HUES64 (cell line): ENCODE measurements at regions not wholly inside any gene's neighbourhood (a gene's known extent, or its start where the extent isn't known, plus 50 kb on each side); places are given as distances from the start of the nearest gene placed in this dataset.

Experiments used
- H3K27ac ChIP-seq: 2 replicates; pipeline ENCODE4 v1.7.0; 2013; ENCODE audit warnings: low read depth, low read length, inconsistent platforms
- H3K27me3 ChIP-seq: 2 replicates; pipeline ENCODE4 v1.6.1; 2013; ENCODE audit warnings: mild to moderate bottlenecking, low read length; ENCODE audit not compliant: insufficient read depth
- H3K36me3 ChIP-seq: 2 replicates; pipeline ENCODE4 v1.6.1; 2013; ENCODE audit warnings: mild to moderate bottlenecking, low read length; ENCODE audit not compliant: insufficient read depth
- H3K4me1 ChIP-seq: 2 replicates; pipeline ENCODE4 v1.6.1; 2013; ENCODE audit warnings: mild to moderate bottlenecking, low read length, moderate library complexity; ENCODE audit not compliant: insufficient read depth
- H3K4me3 ChIP-seq: 2 replicates; pipeline ENCODE4 v1.5.1; 2013; ENCODE audit warnings: mild to moderate bottlenecking, low read length, moderate library complexity
- H3K9ac ChIP-seq: 2 replicates; pipeline ENCODE4 v1.6.1; 2013; ENCODE audit warnings: mild to moderate bottlenecking, low read depth, low read length
- H3K9me3 ChIP-seq: 2 replicates; pipeline ENCODE4 v1.6.1; 2013; ENCODE audit warnings: low read depth, low read length; ENCODE audit not compliant: insufficient read depth
- WGBS: fragments of 150-250, 120-280 bp; methylation state at CpG from one replicate; pipeline ENCODE4 v1.1.7; 2013; ENCODE audit warnings: missing lambda C conversion rate; 5-methylcytosine and 5-hydroxymethylcytosine counted together

DNA sequence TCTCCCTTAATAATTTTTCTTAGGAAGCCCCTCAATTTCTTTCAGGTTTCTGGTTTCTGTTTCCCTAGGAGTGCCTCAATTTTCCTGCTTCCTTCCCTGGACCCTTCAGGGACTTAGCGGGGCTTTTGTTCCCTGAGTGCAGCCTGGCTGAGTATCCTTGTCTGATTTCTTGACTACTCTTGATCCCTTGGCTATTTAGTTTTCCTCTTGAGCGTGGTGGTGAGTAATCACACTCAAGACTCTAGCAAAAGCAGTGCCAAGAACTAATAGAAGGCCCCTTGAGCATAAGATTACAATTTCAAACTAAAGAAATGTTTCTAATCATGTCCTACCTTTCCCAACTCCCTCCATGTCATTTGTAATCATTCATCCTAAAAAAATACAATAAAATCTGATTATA is 94.3 kb upstream of the C3orf80 start:
- Histone ChIP-seq H3K4me3 (no peak overlapping the region), H3K9me3 (no peaks in the 10 kb centered on the region), H3K4me1 (no peaks in the 10 kb centered on the region), H3K27me3 (no peaks in the 10 kb centered on the region), H3K9ac (no peak overlapping the region), H3K27ac (no peak overlapping the region), H3K36me3 (no peaks in the 10 kb centered on the region)
- 85% methylated on average over 2 of the region's 2 CpGs for WGBS

DNA sequence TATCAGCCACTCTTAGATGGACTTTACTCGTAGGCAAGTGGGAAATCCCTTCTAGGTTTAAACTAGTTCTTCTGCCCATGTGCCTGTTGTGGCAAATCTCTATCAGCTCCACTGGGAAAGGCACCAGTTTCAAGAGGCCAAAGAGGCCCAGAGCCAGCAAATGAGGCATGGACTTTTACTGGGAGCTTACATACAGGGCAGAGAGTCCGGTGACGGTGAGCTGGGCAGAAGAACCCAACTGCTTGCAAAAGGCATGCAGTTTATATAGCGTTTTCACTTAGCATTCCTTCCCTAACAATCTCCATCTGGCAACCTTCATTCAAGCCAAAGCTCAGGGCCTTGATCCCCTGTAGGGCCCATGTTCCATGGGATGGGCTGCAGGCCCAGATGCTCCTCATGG is 93.0 kb upstream of the C3orf80 start:
- no peaks in the 10 kb centered on the region for H3K9me3 ChIP-seq
- H3K4me3 ChIP-seq = no peak overlapping the region
- H3K9ac ChIP-seq = no peak overlapping the region
- H3K27ac ChIP-seq = no peak overlapping the region
- no peaks in the 10 kb centered on the region for H3K27me3 ChIP-seq
- no peaks in the 10 kb centered on the region for H3K36me3 ChIP-seq
- H3K4me1 ChIP-seq = no peaks in the 10 kb centered on the region
- WGBS = 94% methylated on average over 4 of the region's 4 CpGs

DNA sequence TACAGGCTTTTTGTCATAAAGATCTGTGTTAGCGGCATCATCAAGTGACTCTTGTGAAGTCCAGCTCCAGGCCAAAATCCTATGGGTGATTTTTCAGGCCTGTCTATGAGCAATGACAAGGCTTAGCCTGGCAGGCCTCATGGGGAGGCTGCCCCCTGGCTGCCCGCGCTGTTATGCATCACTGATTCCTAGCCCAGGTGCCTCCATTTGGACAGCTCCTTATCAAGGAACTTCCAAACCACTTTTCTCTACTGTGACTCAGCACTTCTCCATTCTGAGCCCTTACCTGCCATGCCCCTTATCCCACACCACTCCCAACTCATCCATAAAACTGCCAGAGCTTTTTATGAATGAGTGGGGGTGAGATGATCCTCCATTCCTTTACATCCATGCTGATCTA is 91.5 kb upstream of the C3orf80 start:
- Histone ChIP-seq H3K9me3 (no peaks in the 10 kb centered on the region), H3K27me3 (no peaks in the 10 kb centered on the region), H3K36me3 (no peaks in the 10 kb centered on the region), H3K27ac (no peak overlapping the region), H3K4me1 (no peaks in the 10 kb centered on the region), H3K4me3 (no peak overlapping the region), H3K9ac (no peak overlapping the region)
- 91% methylated on average over 3 of the region's 3 CpGs for WGBS

DNA sequence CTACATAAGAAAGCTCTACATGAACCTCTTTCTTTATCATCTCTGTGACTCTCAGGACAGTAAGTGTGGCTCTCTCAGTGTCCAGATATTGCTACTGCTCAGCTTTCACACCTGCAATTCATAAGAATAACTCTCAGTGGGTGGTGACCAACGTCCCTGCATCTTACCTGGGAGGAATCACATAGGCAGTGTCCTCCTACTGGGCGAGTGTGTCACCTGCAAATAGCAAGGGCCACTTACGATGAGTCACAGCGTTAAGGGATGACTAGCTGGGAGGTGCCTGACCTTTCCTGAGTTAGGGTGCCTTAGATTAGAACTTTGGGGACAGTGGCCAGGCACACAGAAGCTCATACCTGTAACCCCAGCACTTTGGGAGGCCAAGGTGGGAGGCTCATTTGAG is 90.8 kb upstream of the C3orf80 start:
- WGBS = 79% methylated on average over 4 of the region's 4 CpGs

GRCh38 chr3:160134964-160135363 is 90.3 kb upstream of the C3orf80 start:
- 96% methylated on average over 2 of the region's 2 CpGs for WGBS
- Histone ChIP-seq H3K4me1 (no peaks in the 10 kb centered on the region), H3K27me3 (no peaks in the 10 kb centered on the region), H3K4me3 (no peak overlapping the region), H3K27ac (no peak overlapping the region), H3K36me3 (no peaks in the 10 kb centered on the region), H3K9me3 (no peaks in the 10 kb centered on the region), H3K9ac (no peak overlapping the region)

More for the DNA sequence above, 90.8 kb upstream of the C3orf80 start:
- Histone ChIP-seq H3K9me3 (no peaks in the 10 kb centered on the region), H3K36me3 (no peaks in the 10 kb centered on the region), H3K27ac (no peak overlapping the region), H3K27me3 (no peaks in the 10 kb centered on the region), H3K4me3 (no peak overlapping the region), H3K9ac (no peak overlapping the region), H3K4me1 (no peaks in the 10 kb centered on the region)

DNA sequence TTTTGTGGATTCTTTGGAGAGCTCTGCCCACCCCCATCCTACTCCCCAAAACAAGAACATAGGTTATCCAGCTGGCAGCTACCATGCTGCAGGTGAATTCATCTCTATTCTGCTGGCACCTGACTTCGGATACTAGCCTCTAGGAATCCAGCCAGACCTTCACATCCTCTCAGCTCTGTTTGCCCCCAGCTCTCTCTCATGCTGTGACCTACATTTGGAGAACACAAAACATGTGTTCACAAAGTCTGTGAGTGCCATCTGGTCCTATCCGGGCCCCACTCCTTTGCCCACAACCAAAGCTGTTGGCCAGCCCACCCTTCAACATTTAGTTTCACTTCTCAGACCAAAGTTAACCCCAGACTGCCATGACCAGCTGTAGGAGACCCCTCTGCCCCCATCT is 89.4 kb upstream of the C3orf80 start:
- Histone ChIP-seq H3K36me3 (no peaks in the 10 kb centered on the region), H3K4me1 (no peaks in the 10 kb centered on the region), H3K27ac (no peak overlapping the region), H3K9me3 (no peaks in the 10 kb centered on the region), H3K9ac (no peak overlapping the region), H3K4me3 (no peak overlapping the region), H3K27me3 (no peaks in the 10 kb centered on the region)
- 89% methylated on average over 2 of the region's 2 CpGs for WGBS

- Histone ChIP-seq H3K27ac (no peak overlapping the region), H3K4me1 (no peaks in the 10 kb centered on the region), H3K27me3 (no peaks in the 10 kb centered on the region), H3K4me3 (no peak overlapping the region), H3K9me3 (no peaks in the 10 kb centered on the region), H3K36me3 (no peaks in the 10 kb centered on the region), H3K9ac (no peak overlapping the region)
- WGBS = 95% methylated on average over 4 of the region's 4 CpGs
Measured at GRCh38 chr3:160136421-160136820, 88.8 kb upstream of the C3orf80 start.

- 99% methylated on average over 3 of the region's 3 CpGs for WGBS
- Histone ChIP-seq H3K27me3 (no peaks in the 10 kb centered on the region), H3K4me1 (no peaks in the 10 kb centered on the region), H3K9ac (no peak overlapping the region), H3K27ac (no peak overlapping the region), H3K9me3 (peaks cover 12% of the 10 kb centered on the region), H3K36me3 (no peaks in the 10 kb centered on the region), H3K4me3 (no peak overlapping the region)
Measured at GRCh38 chr3:160139291-160139690, 85.9 kb upstream of the C3orf80 start.

GRCh38 chr3:160140756-160141155 is 84.5 kb upstream of the C3orf80 start:
- no peaks in the 10 kb centered on the region for H3K4me1 ChIP-seq
- H3K27me3 ChIP-seq = no peaks in the 10 kb centered on the region
- H3K9ac ChIP-seq = no peak overlapping the region
- H3K36me3 ChIP-seq = no peaks in the 10 kb centered on the region
- peaks cover 12% of the 10 kb centered on the region for H3K9me3 ChIP-seq
- H3K4me3 ChIP-seq = no peak overlapping the region
- no peak overlapping the region for H3K27ac ChIP-seq
- 98% methylated on average over 2 of the region's 2 CpGs for WGBS

DNA sequence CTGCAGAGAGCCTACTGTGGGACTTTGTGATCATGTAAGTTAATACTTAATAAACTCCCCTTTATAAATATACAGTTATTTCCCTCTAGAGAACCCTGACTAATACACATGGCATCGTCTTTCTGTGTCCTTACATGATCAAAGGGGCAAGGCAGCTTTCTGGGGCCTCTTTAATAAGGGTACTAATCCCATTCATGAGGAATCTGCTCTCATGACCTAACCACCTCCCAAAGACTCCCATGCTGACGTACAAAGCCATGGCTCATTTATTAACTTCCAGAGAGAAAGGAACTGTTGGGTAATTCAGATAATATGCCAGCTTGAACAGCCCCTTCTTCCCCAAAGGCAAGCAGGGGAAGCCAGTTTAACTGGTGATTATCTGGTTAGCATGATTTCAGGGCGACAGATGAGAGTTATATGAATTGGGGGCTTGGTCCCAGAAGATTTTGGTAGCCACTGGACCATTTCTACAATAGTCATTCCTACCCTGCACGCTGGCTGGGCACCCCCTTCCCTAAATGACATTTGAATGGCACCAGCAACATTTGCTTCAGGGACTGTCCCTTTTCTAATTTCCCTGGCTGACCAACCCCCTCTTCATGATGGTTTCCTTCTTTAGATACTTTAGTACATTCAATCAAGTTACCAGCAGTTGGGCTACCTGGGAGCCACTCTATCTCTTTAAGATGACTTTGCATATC is 83.6 kb upstream of the C3orf80 start:
- no peak overlapping the region for H3K27ac ChIP-seq
- WGBS = 88% methylated on average over 4 of the region's 4 CpGs
- peaks cover 12% of the 10 kb centered on the region for H3K9me3 ChIP-seq

GRCh38 chr3:160143482-160143881 is 81.7 kb upstream of the C3orf80 start:
- Histone ChIP-seq H3K36me3 (no peaks in the 10 kb centered on the region), H3K27ac (no peak overlapping the region), H3K27me3 (no peaks in the 10 kb centered on the region), H3K4me3 (no peak overlapping the region), H3K9me3 (peaks cover 12% of the 10 kb centered on the region), H3K9ac (no peak overlapping the region), H3K4me1 (no peaks in the 10 kb centered on the region)
- 97% methylated on average over 2 of the region's 2 CpGs for WGBS

More for the DNA sequence above, 83.6 kb upstream of the C3orf80 start:
- Histone ChIP-seq H3K27me3 (no peaks in the 10 kb centered on the region), H3K9ac (no peak overlapping the region), H3K4me3 (no peak overlapping the region), H3K4me1 (no peaks in the 10 kb centered on the region), H3K36me3 (no peaks in the 10 kb centered on the region)

DNA sequence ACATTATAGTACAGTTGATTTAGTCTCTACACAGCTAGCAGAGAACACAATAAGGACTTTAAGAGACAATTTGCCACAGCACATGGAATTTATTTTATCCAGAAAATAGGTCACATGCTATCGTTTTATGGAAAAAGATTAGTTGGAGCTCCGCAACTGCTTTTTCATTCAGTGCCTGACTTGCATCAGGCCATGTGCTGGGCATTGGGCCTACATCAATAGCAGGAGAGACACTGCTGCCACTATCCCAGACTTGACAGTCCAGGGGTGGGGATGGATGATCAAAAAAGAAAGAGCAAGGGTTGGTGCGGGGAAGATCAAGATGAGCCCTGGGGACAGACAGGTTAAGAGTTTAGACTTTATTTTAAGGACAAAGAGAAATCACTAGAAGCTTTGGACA is 75.2 kb upstream of the C3orf80 start:
- no peaks in the 10 kb centered on the region for H3K9me3 ChIP-seq
- H3K27ac ChIP-seq = no peak overlapping the region
- no peak overlapping the region for H3K9ac ChIP-seq
- H3K27me3 ChIP-seq = no peaks in the 10 kb centered on the region
- H3K36me3 ChIP-seq = no peaks in the 10 kb centered on the region
- H3K4me3 ChIP-seq = no peak overlapping the region
- no peaks in the 10 kb centered on the region for H3K4me1 ChIP-seq
- WGBS = 94% methylated on average over 3 of the region's 3 CpGs
